ENCODE measurements at regions not wholly inside any gene's neighbourhood (a gene's known extent, or its start where the extent isn't known, plus 50 kb on each side); places are given as distances from the start of the nearest gene placed in this dataset.

DNA sequence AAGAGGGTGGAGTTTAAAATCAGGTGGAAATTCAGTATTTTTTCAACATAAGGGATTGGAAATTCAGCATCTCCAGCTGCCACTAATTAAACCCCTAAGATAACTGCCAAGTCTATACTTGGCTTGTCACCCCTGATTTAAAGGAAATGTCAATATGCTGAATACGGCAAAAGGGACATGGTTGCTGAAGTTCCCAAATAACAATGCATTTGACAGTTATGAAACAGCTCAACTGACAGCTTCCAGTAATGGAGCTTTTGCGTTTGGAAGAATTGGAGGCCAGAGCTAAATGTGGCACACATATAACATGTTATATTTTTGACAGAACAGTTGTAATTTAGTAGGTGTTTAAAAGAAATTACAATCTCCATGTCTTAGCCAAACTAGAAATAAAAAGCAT lies 1867.9 kb upstream of the LRRTM1 start:
- no peak overlapping the region for H3K4me3 Mint-ChIP-seq
- ATAC-seq (replicated peaks in 1 of 2): no peak
- no peak overlapping the region for H3K27ac Mint-ChIP-seq
- H3K27me3 Mint-ChIP-seq (ENCODE audit: low read depth): no peaks in the 10 kb centered on the region
- H3K36me3 Mint-ChIP-seq (ENCODE audit: insufficient read depth in 2 of 2): no peaks in the 10 kb centered on the region
- no peaks in the 10 kb centered on the region for H3K4me1 Mint-ChIP-seq (ENCODE audit: low read depth)
- H3K9me3 Mint-ChIP-seq: peaks cover 4 to 13% of the 10 kb centered on the region in 2 donors
- DNase-seq: no peak

DNA sequence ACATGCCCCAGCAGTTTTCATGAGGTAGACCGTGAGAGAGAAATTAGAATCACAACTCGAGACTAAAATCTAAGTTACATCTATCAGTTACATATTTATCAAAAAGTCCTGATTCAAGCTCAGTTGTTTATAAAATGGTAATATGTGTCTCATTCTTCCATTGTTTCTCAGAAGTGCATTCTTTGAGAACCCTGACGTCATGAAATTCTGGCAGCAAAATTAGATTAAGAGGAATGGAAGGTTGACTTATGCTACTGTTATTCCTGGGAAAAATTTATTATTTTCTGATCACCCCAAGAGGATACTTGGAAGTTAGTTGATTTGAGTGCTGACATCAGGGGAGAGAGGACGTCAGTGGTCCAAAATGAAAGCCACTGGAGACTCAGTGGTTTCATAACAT lies 1864.8 kb upstream of the LRRTM1 start:
- Mint-ChIP-seq H3K27ac (no peak overlapping the region), H3K36me3 (ENCODE audit: insufficient read depth in 2 of 2) (no peaks in the 10 kb centered on the region), H3K9me3 (peaks cover 2 to 8% of the 10 kb centered on the region in 2 donors), H3K4me3 (no peak overlapping the region), H3K4me1 (ENCODE audit: low read depth) (no peaks in the 10 kb centered on the region), H3K27me3 (ENCODE audit: low read depth) (no peaks in the 10 kb centered on the region)
- ATAC-seq (replicated peaks in 1 of 2) (no peak), DNase-seq (no peak)

DNA sequence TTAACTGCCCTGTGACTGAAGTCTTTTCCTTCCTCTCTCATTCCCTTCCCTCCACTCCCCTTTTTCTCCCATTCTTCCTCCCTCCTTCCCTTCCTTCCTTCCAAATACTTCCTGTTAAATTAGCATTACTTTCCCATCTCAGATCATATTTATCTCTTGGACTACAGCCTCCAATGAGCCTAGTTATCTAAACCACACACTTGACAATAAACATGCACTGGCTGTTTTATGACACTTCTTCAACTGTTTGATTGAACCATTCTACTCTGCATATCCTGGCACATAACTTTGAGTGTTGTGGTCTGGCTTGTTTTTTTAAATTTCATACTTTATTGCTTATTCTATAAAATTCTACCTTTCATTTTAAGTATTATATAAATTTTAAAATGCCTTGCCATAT lies 1860.8 kb upstream of the LRRTM1 start:
- H3K4me3 Mint-ChIP-seq: no peak overlapping the region
- peaks cover 4 to 6% of the 10 kb centered on the region in 2 donors for H3K9me3 Mint-ChIP-seq
- no peaks in the 10 kb centered on the region for H3K27me3 Mint-ChIP-seq (ENCODE audit: low read depth)
- H3K36me3 Mint-ChIP-seq (ENCODE audit: insufficient read depth in 2 of 2): no peaks in the 10 kb centered on the region
- DNase-seq: no peak
- H3K27ac Mint-ChIP-seq: no peak overlapping the region
- no peak for ATAC-seq (replicated peaks in 1 of 2)
- H3K4me1 Mint-ChIP-seq (ENCODE audit: low read depth): no peaks in the 10 kb centered on the region

DNA sequence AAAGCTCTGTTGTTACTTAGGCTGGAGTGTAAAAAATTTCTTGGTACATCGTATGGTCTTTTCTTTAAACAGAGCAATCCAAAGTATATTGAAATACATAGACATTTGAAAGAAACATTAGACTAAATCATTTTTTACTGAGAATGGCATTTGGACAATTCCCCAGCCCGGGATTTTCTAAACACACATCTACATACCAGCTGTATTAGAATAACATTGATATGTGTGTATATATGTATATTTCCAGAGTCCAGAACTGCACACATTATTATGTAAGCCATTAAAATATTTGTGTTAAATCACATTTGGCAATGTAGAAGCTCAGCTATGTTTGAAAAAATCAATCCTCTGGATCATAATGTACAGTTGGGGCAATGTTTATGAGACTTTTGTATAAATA lies 1853.6 kb upstream of the LRRTM1 start:
- no peak for ATAC-seq (replicated peaks in 1 of 2)
- no peak overlapping the region for H3K4me3 Mint-ChIP-seq
- H3K36me3 Mint-ChIP-seq (ENCODE audit: insufficient read depth in 2 of 2): no peaks in the 10 kb centered on the region
- no peaks in the 10 kb centered on the region for H3K27me3 Mint-ChIP-seq (ENCODE audit: low read depth)
- H3K4me1 Mint-ChIP-seq (ENCODE audit: low read depth): no peaks in the 10 kb centered on the region
- DNase-seq: no peak
- H3K27ac Mint-ChIP-seq: no peak overlapping the region
- H3K9me3 Mint-ChIP-seq: peaks cover 4 to 5% of the 10 kb centered on the region in 2 donors

DNA sequence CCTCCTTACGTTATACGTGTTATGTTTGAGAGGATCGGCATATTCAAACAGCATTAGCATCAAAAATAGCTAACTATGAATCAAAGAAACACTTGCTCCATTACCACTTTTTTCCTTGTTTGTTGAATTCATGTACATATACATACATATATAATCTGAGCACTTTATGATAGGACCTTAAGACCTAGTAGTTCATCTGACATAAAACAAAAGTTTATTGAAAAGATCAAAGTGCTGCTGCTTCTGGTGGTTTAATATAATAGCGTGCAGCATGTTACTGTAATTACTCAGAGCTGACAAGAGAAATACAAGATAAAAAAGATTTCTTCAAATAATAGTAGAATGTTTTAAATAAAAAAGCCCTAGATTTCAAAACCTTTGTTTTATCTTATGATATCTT lies 1850.9 kb upstream of the LRRTM1 start:
- no peak for DNase-seq
- no peak for ATAC-seq (replicated peaks in 1 of 2)
- no peak overlapping the region for H3K4me3 Mint-ChIP-seq
- peaks cover 3 to 7% of the 10 kb centered on the region in 2 donors for H3K9me3 Mint-ChIP-seq
- no peaks in the 10 kb centered on the region for H3K4me1 Mint-ChIP-seq (ENCODE audit: low read depth)
- no peaks in the 10 kb centered on the region for H3K27me3 Mint-ChIP-seq (ENCODE audit: low read depth)
- no peak overlapping the region for H3K27ac Mint-ChIP-seq
- no peaks in the 10 kb centered on the region for H3K36me3 Mint-ChIP-seq (ENCODE audit: insufficient read depth in 2 of 2)

DNA sequence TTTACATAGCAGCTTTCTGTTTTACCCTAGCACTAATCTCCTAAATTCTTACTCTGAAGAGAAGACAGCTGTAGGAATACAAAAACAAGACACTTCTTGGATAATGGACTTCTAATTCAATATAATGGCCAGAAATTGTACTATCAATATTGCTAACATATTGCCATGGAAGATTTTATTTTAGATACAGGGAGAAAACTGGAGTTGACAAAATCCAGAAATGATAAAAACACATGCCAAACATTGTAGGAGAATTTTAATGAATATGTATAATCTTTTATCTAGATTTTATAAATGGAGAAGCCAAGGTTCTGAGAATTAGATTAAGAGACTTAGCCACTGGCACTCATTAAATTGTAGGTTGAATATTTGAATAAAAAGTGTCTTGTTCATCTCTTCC lies 1838.8 kb upstream of the LRRTM1 start:
- ATAC-seq (replicated peaks in 1 of 2) (no peak), DNase-seq (no peak)
- Mint-ChIP-seq H3K4me1 (ENCODE audit: low read depth) (no peaks in the 10 kb centered on the region), H3K36me3 (ENCODE audit: insufficient read depth in 2 of 2) (peaks cover 1% of the 10 kb centered on the region in 2 donors), H3K4me3 (no peak overlapping the region), H3K9me3 (peaks cover 5 to 6% of the 10 kb centered on the region in 2 donors), H3K27me3 (ENCODE audit: low read depth) (no peaks in the 10 kb centered on the region), H3K27ac (no peak overlapping the region)

DNA sequence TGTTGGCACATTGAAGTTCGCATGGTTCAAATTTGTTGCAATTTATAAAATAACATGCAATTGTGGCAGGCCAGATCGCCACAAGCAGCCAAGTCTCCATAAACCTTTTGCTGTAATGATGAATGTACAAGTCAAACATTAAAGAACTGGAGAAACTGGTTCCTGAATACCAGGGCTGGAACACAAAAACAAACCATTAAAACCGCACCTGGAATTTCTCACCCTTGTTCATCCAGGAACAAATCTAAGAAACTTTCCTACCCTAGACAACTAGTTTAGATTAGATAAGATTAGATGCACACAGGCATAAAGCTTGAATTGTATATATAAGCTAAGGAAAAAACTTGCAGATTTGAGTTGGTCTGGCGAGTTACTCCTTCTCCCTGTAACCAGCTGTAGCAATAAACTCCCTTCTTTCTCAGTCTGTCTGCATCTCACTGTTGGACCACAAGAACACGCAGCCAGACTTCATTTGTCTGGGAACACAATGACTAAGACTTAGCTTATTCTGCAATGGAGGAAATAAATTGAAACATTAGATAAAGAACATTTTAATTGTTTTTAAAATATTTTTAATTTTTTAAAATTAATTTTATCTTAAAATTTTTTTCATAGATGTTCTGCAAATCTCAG lies 1835.5 kb upstream of the LRRTM1 start:
- no peaks in the 10 kb centered on the region for H3K27me3 Mint-ChIP-seq (ENCODE audit: low read depth)
- no peaks in the 10 kb centered on the region for H3K4me1 Mint-ChIP-seq (ENCODE audit: low read depth)
- DNase-seq (no peak), ATAC-seq (replicated peaks in 1 of 2) (no peak)
- H3K36me3 Mint-ChIP-seq (ENCODE audit: insufficient read depth in 2 of 2): peaks cover 0 to 1% of the 10 kb centered on the region in 2 donors
- no peak overlapping the region for H3K4me3 Mint-ChIP-seq
- H3K27ac Mint-ChIP-seq: no peak overlapping the region
- peaks cover 4 to 9% of the 10 kb centered on the region in 2 donors for H3K9me3 Mint-ChIP-seq

DNA sequence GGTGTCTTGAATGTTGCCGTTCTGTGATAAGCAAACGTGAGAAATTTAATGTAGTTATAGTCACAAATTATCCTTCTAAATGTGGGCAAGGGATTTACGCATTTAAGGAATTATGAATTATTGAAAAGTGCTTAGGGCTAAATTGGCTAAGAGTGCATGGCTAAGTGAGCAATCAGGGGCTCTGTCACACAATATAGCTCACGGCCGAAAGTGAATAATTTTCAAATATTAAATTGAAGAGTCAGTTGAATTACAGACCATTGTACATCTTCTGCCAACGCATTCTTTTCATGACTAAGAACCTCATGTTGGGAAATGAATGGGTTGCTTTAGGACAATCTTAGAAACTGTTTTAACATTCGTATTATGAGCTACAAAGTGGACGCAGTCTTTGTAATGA lies 1832.9 kb upstream of the LRRTM1 start:
- Mint-ChIP-seq H3K4me3 (no peak overlapping the region), H3K27me3 (ENCODE audit: low read depth) (no peaks in the 10 kb centered on the region), H3K36me3 (ENCODE audit: insufficient read depth in 2 of 2) (peaks cover 0 to 1% of the 10 kb centered on the region in 2 donors), H3K4me1 (ENCODE audit: low read depth) (no peaks in the 10 kb centered on the region), H3K27ac (no peak overlapping the region), H3K9me3 (peaks cover 2 to 9% of the 10 kb centered on the region in 2 donors)
- ATAC-seq (replicated peaks in 1 of 2) (no peak), DNase-seq (no peak)

DNA sequence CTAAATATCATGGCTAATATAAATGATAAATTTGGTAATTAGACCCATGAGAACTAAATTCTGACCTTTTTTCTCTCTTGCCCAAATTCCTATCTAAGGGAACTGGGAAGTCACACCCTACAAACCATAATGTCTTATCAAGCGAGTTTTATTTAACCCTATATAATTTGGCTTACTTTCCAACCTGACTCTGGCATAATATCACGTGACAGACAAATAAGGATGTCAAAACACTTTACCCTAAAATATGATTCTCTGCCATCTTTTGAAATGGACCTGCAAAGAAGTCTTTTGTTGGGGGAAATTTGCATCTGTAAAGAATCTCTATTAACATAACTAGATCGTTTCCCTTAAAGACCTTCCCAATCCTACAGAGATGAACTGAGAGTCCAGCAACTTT lies 1823.5 kb upstream of the LRRTM1 start:
- Mint-ChIP-seq H3K4me1 (ENCODE audit: low read depth) (no peaks in the 10 kb centered on the region), H3K9me3 (peaks cover 6 to 13% of the 10 kb centered on the region in 2 donors), H3K27me3 (ENCODE audit: low read depth) (no peaks in the 10 kb centered on the region), H3K4me3 (no peak overlapping the region), H3K27ac (no peak overlapping the region), H3K36me3 (ENCODE audit: insufficient read depth in 2 of 2) (no peaks in the 10 kb centered on the region)
- no peak for DNase-seq
- ATAC-seq (replicated peaks in 1 of 2): no peak

DNA sequence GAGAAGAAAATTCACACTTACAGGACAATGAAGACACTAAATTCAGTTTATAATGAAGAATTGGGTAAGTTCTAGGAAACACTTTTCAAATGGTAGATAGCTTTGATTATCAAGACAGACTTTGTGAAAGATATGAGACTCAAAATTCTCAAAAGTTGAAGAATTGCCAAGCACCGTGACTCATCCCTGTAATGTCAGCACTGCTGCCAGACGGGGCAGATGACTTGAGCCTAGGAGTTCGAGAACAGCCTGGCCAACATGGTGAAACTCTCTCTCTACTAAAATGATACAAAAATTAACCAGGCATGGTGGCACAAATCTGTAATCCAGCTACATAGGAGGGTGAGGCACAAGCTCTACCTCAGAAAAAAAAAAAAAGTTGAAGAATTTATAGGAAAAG lies 1820.1 kb upstream of the LRRTM1 start:
- no peaks in the 10 kb centered on the region for H3K36me3 Mint-ChIP-seq (ENCODE audit: insufficient read depth in 2 of 2)
- H3K9me3 Mint-ChIP-seq: peaks cover 5 to 8% of the 10 kb centered on the region in 2 donors

DNA sequence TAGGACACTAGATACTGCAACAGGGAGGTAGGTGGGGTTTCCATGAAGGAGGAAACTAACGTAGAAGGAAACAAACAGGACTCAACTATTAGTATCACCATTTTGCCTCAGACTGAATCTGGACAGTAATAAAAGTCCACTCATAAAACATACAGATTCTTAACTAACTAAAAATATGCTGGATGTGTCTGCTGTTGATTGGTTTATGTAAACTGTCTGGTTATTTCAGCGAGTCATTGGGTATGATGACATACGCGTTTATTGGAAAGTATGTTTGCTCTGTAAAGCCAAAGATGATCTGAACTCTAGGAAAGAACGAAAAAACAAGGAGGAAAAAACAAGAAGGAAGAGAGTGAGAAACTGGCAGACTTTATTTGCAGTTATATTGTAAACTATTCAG lies 1816.1 kb upstream of the LRRTM1 start:
- H3K4me3 Mint-ChIP-seq: no peak overlapping the region
- ATAC-seq (replicated peaks in 1 of 2): no peak

More for the DNA sequence above, 1820.1 kb upstream of the LRRTM1 start:
- Mint-ChIP-seq H3K27me3 (ENCODE audit: low read depth) (no peaks in the 10 kb centered on the region), H3K27ac (no peak overlapping the region), H3K4me3 (no peak overlapping the region), H3K4me1 (ENCODE audit: low read depth) (no peaks in the 10 kb centered on the region)
- DNase-seq (no peak), ATAC-seq (replicated peaks in 1 of 2) (no peak)

DNA sequence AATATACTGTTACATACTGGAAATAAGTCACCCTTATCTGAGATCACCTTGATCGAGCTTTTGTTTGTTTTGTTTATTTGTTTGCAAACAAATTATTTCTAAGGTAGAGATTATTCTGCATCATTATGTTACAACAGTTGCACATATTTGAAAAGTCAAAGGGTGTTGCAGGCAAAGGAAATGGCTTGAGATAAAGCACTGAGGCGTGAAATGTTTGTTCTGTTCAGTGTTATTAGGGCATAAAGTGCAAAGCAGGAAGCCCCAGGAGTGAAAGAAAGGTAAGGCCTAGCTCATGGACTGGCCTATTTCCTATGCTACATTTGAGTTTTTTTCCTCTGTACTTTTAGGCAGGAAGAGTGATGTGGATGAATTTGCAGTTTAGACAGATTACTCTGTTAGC lies 1815.6 kb upstream of the LRRTM1 start:
- Mint-ChIP-seq H3K9me3 (peaks cover 2 to 6% of the 10 kb centered on the region in 2 donors), H3K27ac (no peak overlapping the region), H3K4me1 (ENCODE audit: low read depth) (no peaks in the 10 kb centered on the region), H3K4me3 (no peak overlapping the region), H3K27me3 (ENCODE audit: low read depth) (no peaks in the 10 kb centered on the region), H3K36me3 (ENCODE audit: insufficient read depth in 2 of 2) (no peaks in the 10 kb centered on the region)
- DNase-seq (no peak), ATAC-seq (replicated peaks in 1 of 2) (no peak)

More for the DNA sequence above, 1816.1 kb upstream of the LRRTM1 start:
- Mint-ChIP-seq H3K27ac (no peak overlapping the region), H3K9me3 (peaks cover 2 to 6% of the 10 kb centered on the region in 2 donors), H3K36me3 (ENCODE audit: insufficient read depth in 2 of 2) (no peaks in the 10 kb centered on the region), H3K27me3 (ENCODE audit: low read depth) (no peaks in the 10 kb centered on the region), H3K4me1 (ENCODE audit: low read depth) (no peaks in the 10 kb centered on the region)
- no peak for DNase-seq

DNA sequence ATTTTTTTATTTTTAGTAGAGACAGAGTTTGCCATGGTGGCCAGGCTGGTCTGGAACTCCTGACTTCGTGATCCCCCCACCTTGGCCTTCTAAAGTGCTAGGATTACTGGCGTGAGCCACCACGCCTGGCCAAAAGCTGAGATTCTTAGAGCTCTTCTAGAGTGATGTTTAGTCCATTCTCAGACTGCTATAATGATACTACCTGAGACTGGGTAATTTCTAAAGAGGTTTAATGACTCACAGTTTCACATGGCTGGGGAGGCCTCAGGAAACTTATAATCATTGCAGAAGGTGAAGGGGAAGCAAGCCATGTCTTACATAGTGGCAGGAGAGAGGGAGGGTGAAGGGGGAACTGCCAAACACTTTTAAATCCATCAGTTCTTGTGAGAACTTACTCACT lies 1804.9 kb upstream of the LRRTM1 start:
- DNase-seq (no peak), ATAC-seq (replicated peaks in 1 of 2) (no peak)
- Mint-ChIP-seq H3K27ac (no peak overlapping the region), H3K9me3 (peaks cover 5 to 10% of the 10 kb centered on the region in 2 donors), H3K4me3 (no peak overlapping the region), H3K36me3 (ENCODE audit: insufficient read depth in 2 of 2) (no peaks in the 10 kb centered on the region), H3K27me3 (ENCODE audit: low read depth) (no peaks in the 10 kb centered on the region), H3K4me1 (ENCODE audit: low read depth) (no peaks in the 10 kb centered on the region)

DNA sequence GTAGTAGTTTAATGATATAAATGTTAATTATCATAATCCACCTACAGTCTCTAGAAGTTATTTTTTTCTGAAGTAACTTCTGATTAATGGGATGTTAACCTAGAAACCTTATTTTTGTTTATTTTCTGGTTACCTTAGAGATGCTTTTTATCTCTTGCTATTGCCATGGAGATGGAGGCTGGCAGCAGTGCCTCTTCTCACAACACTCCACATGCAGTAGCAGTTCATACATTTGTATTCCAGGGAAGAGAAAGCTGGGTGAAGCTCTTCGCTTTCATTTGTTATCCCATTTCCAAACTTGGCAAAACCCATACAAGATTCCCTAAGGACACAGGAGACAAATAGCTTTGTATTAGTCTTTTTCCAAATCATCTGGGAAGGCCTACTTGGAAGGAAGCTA lies 1794.1 kb upstream of the LRRTM1 start:
- Mint-ChIP-seq H3K4me3 (no peak overlapping the region), H3K4me1 (ENCODE audit: low read depth) (no peaks in the 10 kb centered on the region), H3K27ac (no peak overlapping the region), H3K9me3 (peaks cover 1 to 3% of the 10 kb centered on the region in 2 donors), H3K36me3 (ENCODE audit: insufficient read depth in 2 of 2) (no peaks in the 10 kb centered on the region), H3K27me3 (ENCODE audit: low read depth) (no peaks in the 10 kb centered on the region)
- ATAC-seq (replicated peaks in 1 of 2) (no peak), DNase-seq (no peak)
